Gastroesophageal sphincter (tissue), 4 donors: ENCODE measurements at regions not wholly inside any gene's neighbourhood (a gene's known extent, or its start where the extent isn't known, plus 50 kb on each side); places are given as distances from the start of the nearest gene placed in this dataset.

Experiments
- ATAC-seq: fragments of 150-250 bp; one replicate; pipeline ENCODE4 v1.9.1; 2016; ENCODE audit warnings: mild to moderate bottlenecking, moderate library complexity
- H3K27ac ChIP-seq, 4 donors: fragments of 200-600 bp; sonication (generic) in 3 of 4; 1 replicate in 3 of 4; 2 replicates in 1 of 4; pipeline ENCODE4 v1.5.1; 2016 to 2019
- H3K27me3 ChIP-seq: fragments of 200-600 bp; sonication (generic); one replicate; pipeline ENCODE4 v1.5.1; 2019
- H3K36me3 ChIP-seq, 2 donors: fragments of 200-600 bp; sonication (generic); one replicate each; pipeline ENCODE4 v1.5.1; 2019; ENCODE audit warnings: control low read depth in 1 of 2
- H3K4me1 ChIP-seq, 3 donors: fragments of 200-600 bp; sonication (generic); 1 replicate in 2 of 3; 2 replicates in 1 of 3; pipeline ENCODE4 v1.5.1; 2016 to 2019; ENCODE audit warnings: control low read depth in 2 of 3
- H3K4me3 ChIP-seq, 2 donors: fragments of 200-600 bp; sonication (generic); one replicate each; pipeline ENCODE4 v1.5.1; 2019; ENCODE audit warnings: mild to moderate bottlenecking in 1 of 2, moderate library complexity in 1 of 2
- H3K9me3 ChIP-seq, 3 donors: fragments of 200-600 bp; sonication (generic); one replicate each; pipeline ENCODE4 v1.5.1; 2017 to 2019; ENCODE audit warnings: control low read depth in 2 of 3
- EP300 ChIP-seq: sonication (generic); formaldehyde crosslinking; IDR thresholded peaks from one replicate; pipeline ENCODE4 v1.6.1; 2017; ENCODE audit warnings: antibody characterized with exemption, mild to moderate bottlenecking
- POLR2A ChIP-seq, 2 donors: fragments of 450-650 bp; IDR thresholded peaks; one replicate each; pipeline ENCODE4 v1.6.1; 2017; ENCODE audit warnings: antibody characterized with exemption in 2 of 2, mild to moderate bottlenecking in 2 of 2, moderate library complexity in 1 of 2
- POLR2AphosphoS5 ChIP-seq: sonication (generic); formaldehyde crosslinking; IDR thresholded peaks from one replicate; pipeline ENCODE4 v1.6.1; 2017; ENCODE audit warnings: antibody characterized with exemption
- WGBS, 2 donors: methylation state at CpG; one replicate each; pipeline ENCODE4 v1.1.5; 2018; ENCODE audit warnings: low coverage in 1 of 2; 5-methylcytosine and 5-hydroxymethylcytosine counted together
- TF ChIP-seq, protein P1 (sequence below), 4 experiments: fragments of 200-600 bp in 2 of 4; fragments of 450-650 bp in 2 of 4; sonication (generic) in 1 of 4; IDR thresholded peaks; one replicate each; pipeline ENCODE4 v1.5.1; 2017 to 2019; ENCODE audit warnings: antibody characterized with exemption in 4 of 4, mild to moderate bottlenecking in 2 of 4, moderate library complexity in 2 of 4

DNA sequence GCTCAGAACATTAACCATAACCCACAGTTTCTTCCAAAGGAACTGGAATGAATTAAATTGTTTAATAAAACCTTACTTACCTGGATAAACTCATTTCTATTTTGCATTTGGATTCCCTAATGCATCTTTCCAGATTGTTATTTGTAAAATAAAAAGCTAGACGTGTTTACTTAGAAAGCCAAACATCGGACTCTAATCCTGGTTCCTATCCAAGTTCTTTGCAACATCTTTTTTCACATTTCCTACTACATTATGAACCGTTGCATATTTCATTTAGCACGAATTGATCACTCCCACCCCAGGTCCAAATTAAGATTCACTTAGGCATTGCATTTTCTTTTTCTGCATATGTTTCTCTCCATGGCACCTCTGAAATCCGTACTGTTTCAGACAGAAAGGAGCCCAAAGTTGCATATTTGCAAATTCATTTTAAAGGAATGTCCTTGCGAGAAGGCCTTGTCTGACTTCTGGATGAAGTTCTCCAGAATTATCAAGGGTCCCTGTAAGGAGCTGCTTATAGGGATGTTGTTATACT is 164.4 kb upstream of the GSC start:
- Histone ChIP-seq H3K4me3 (no peak overlapping the region), H3K4me1 (peaks cover 0 to 45% (median 19%) of the 10 kb centered on the region in 3 donors), H3K27me3 (no peaks in the 10 kb centered on the region), H3K27ac (no peak overlapping the region), H3K36me3 (no peaks in the 10 kb centered on the region), H3K9me3 (no peaks in the 10 kb centered on the region)
- TF ChIP-seq EP300 (no peak), POLR2A (IDR thresholded peaks at IDR 0.05) (no peak), POLR2AphosphoS5 (no peak)
- TF ChIP-seq, protein P1, sequence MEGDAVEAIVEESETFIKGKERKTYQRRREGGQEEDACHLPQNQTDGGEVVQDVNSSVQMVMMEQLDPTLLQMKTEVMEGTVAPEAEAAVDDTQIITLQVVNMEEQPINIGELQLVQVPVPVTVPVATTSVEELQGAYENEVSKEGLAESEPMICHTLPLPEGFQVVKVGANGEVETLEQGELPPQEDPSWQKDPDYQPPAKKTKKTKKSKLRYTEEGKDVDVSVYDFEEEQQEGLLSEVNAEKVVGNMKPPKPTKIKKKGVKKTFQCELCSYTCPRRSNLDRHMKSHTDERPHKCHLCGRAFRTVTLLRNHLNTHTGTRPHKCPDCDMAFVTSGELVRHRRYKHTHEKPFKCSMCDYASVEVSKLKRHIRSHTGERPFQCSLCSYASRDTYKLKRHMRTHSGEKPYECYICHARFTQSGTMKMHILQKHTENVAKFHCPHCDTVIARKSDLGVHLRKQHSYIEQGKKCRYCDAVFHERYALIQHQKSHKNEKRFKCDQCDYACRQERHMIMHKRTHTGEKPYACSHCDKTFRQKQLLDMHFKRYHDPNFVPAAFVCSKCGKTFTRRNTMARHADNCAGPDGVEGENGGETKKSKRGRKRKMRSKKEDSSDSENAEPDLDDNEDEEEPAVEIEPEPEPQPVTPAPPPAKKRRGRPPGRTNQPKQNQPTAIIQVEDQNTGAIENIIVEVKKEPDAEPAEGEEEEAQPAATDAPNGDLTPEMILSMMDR (IDR thresholded peaks at IDR 0.05), result no peak
- 24 to 29% methylated on average over 4 to 6 of the region's 6 CpGs for WGBS, 2 donors
- no peak for ATAC-seq

DNA sequence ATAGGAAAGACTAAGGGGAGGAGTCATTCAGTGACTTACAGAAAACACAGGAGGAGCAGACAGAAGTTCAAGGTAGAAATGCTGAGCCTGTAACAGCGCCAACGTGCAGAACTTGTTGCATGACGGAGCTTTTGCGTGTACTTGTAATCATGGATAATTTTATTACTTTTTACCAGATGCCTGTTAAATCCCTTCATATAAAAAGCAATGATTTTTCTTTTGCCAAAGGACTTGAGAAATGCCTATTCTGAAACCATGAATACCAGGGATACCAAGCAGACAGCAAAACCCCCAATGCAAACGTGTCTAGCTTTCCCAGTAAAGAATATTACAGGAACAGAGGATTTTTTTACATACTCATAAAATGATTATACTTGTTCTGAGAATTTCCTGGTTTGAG is 163.6 kb upstream of the GSC start:
- Histone ChIP-seq H3K4me1 (peaks cover 0 to 45% (median 19%) of the 10 kb centered on the region in 3 donors), H3K36me3 (no peaks in the 10 kb centered on the region), H3K4me3 (no peak overlapping the region), H3K27ac (no peak overlapping the region), H3K27me3 (no peaks in the 10 kb centered on the region), H3K9me3 (no peaks in the 10 kb centered on the region)
- ATAC-seq, result no peak
- TF ChIP-seq, protein P1 (IDR thresholded peaks at IDR 0.05), result no peak
- TF ChIP-seq POLR2A (IDR thresholded peaks at IDR 0.05) (no peak), EP300 (no peak), POLR2AphosphoS5 (peak; percentile 49)
- 64 to 74% methylated on average over 5 of the region's 5 CpGs for WGBS, 2 donors

GRCh38 chr14:94932589-94932988 is 162.7 kb upstream of the GSC start:
- Histone ChIP-seq H3K4me3 (no peak overlapping the region), H3K36me3 (no peaks in the 10 kb centered on the region), H3K9me3 (no peaks in the 10 kb centered on the region), H3K27ac (no peak overlapping the region), H3K4me1 (peaks cover 0 to 43% (median 18%) of the 10 kb centered on the region in 3 donors), H3K27me3 (no peaks in the 10 kb centered on the region)
- TF ChIP-seq EP300, result no peak
- TF ChIP-seq, protein P1 (IDR thresholded peaks at IDR 0.05), result no peak
- no peak for TF ChIP-seq POLR2A (IDR thresholded peaks at IDR 0.05)
- no peak for TF ChIP-seq POLR2AphosphoS5
- ATAC-seq, result no peak
- WGBS, 2 donors, result 64 to 80% methylated on average over 2 to 7 of the region's 7 CpGs

DNA sequence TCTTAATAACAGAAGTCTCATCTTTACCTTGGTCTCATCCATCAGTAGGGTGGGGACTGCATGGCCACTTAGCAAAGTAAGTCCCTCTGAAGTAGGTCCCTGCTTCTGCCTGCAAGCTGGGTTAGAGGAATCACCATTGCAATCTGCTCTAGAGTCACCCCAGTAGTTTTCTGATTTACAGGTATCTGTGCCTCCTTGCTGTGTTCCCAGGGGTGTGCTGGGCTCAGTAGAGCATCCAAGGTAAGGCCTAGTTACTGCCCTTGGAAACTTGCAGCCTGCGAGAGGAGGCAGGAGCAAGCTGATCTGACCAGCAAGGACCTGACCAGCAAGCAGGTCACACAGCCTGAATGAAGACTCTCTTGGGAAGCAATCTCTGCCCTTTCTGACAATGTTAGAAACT is 160.8 kb upstream of the GSC start:
- Histone ChIP-seq H3K9me3 (no peaks in the 10 kb centered on the region), H3K4me3 (no peak overlapping the region), H3K27me3 (no peaks in the 10 kb centered on the region), H3K4me1 (peaks cover 0 to 24% (median under 1%) of the 10 kb centered on the region in 3 donors), H3K27ac (no peak overlapping the region), H3K36me3 (no peaks in the 10 kb centered on the region)
- no CpG with 5 or more reads among the region's 1 CpG for WGBS, 2 donors
- no peak for ATAC-seq
- TF ChIP-seq EP300 (no peak), POLR2A (IDR thresholded peaks at IDR 0.05) (no peak), POLR2AphosphoS5 (no peak)
- TF ChIP-seq, protein P1 (IDR thresholded peaks at IDR 0.05), result no peak

DNA sequence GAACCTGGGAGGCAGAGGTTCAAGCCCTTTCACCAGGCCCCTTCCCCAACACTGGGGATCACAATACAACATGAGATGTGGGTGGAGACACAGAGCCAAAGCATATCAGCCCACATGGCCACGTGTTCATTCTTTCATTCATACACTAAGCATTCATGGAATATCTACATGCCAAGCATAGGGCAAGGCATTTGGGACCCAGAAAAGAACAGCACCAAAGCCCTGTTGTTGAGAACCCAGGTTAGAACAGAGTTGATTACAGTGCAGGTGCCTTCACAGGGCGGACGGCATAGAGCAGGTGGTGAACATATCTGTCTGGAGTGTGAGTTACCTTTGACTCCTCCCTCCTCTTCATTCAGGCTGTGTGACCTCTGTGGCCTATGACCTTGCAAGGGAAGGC is 159.4 kb upstream of the GSC start:
- Histone ChIP-seq H3K36me3 (no peaks in the 10 kb centered on the region), H3K27ac (no peak overlapping the region), H3K4me3 (no peak overlapping the region), H3K27me3 (no peaks in the 10 kb centered on the region), H3K4me1 (peaks cover 0 to 12% (median 0%) of the 10 kb centered on the region in 3 donors), H3K9me3 (no peaks in the 10 kb centered on the region)
- WGBS, 2 donors, result 86% methylated on average over 3 of the region's 3 CpGs; no CpG with 5 or more reads in 1 of the 2 donors
- ATAC-seq, result no peak
- TF ChIP-seq POLR2AphosphoS5 (no peak), EP300 (no peak), POLR2A (IDR thresholded peaks at IDR 0.05) (no peak)
- TF ChIP-seq, protein P1 (IDR thresholded peaks at IDR 0.05), result no peak
